ENCODE measurements at regions not wholly inside any gene's neighbourhood (a gene's known extent, or its start where the extent isn't known, plus 50 kb on each side); places are given as distances from the start of the nearest gene placed in this dataset.

- DNase-seq (ENCODE audit: low spot score in 2 of 2), result no peak
- no peak for FAIRE-seq
Observed at GRCh38 chr16:6125483-6126259, 1028.1 kb upstream of the EEF2KMT start.

GRCh38 chr16:6124136-6124535 is 1026.5 kb upstream of the EEF2KMT start:
- DNase-seq (ENCODE audit: low spot score in 2 of 2), result no peak
- no peak for FAIRE-seq

DNA sequence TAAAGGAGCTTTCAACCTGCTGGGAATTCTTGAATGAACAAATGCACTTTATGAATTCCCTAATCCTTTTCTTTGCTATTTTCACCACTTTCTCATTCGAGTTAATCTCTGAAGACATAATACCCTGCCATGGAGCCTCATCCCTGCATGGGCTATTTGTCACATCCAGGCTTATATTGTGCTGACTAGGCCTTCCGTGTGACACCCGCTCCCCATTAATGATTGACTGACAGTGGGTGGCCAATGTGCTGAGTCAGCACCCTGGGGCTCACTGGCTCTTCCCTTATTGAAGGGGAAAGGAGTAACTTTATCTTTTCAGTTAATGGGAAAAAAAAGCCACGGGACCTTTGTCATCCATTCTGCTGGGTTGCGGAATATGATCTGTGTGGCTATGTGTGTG is 1024.8 kb upstream of the EEF2KMT start:
- DNase-seq (ENCODE audit: low spot score in 2 of 2) (no peak), FAIRE-seq (no peak)

DNA sequence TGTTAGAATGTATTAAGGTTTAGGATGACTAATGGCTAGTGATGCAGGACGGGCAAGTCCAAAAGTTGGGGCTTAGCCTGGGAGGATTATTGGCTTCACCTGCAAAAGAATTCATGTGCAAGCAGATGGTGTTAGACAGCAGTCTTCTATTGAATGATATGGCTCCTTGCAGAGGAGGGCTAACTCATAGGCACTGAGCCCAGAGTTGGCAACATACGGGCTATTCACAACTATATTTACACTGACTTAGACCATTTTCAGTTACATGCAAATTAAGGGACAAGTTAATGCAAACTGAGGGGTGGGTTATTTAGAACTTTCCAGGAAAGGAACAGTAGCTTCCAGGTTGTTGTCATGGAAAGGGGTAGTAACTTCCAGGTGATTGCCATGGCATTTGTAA is 1017.1 kb upstream of the EEF2KMT start:
- DNase-seq (ENCODE audit: low spot score in 2 of 2) (no peak), FAIRE-seq (no peak)

DNA sequence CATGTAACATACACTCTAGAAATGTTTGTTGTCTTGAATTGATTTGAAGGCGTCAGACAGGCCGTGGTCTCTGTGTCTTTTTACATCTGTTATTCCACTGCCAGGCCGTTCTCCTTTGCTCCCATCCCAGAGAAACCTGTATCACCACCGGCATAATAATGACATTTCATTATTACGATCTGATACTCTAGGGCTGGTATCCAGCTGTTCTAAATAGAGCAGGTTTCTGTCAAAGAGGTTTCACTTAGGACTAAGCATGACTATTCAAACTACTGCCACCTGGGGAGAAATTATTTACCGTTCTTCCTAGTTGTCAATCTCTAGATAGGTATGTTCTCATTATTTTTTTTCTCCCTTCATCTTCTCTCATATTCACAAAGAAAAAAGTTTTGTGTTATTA is 1016.2 kb upstream of the EEF2KMT start:
- no peak for DNase-seq (ENCODE audit: low spot score in 2 of 2)
- FAIRE-seq, result no peak

- no peak for DNase-seq (ENCODE audit: low spot score in 2 of 2)
Observed at GRCh38 chr16:6112700-6113099, 1015.1 kb upstream of the EEF2KMT start.

GRCh38 chr16:6111390-6111789 is 1013.8 kb upstream of the EEF2KMT start:
- FAIRE-seq (no peak), DNase-seq (ENCODE audit: low spot score in 2 of 2) (no peak)

More at GRCh38 chr16:6112700-6113099, 1015.1 kb upstream of the EEF2KMT start:
- no peak for FAIRE-seq

GRCh38 chr16:6110346-6110745 is 1012.8 kb upstream of the EEF2KMT start:
- DNase-seq (ENCODE audit: low spot score in 2 of 2), result no peak

GRCh38 chr16:6106061-6106460 is 1008.5 kb upstream of the EEF2KMT start:
- DNase-seq (ENCODE audit: low spot score in 2 of 2) (no peak), FAIRE-seq (no peak)

More at GRCh38 chr16:6110346-6110745, 1012.8 kb upstream of the EEF2KMT start:
- FAIRE-seq, result no peak

- no peak for FAIRE-seq
- no peak for DNase-seq (ENCODE audit: low spot score in 2 of 2)
Observed at GRCh38 chr16:6105115-6105514, 1007.5 kb upstream of the EEF2KMT start.

DNA sequence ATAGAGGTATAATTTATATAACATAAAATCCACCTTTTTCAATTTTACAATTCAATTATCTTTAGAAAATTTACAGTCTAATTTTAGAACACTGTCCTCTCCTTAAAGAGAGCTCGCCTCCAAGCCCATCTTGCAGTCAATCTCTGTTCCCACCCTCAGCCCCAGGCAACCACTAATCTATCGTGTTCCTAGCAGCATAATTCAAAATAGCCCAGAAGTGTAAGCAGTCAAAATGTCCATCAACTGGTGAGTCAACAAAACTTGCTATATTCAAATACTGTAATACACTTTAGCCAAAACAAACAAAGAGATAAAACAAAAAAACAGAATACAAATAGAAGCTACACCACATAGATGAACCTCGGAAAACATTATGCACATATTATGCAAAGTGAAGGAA is 1006.8 kb upstream of the EEF2KMT start:
- FAIRE-seq, result no peak
- DNase-seq (ENCODE audit: low spot score in 2 of 2), result no peak

GRCh38 chr16:6103561-6103960 is 1006.0 kb upstream of the EEF2KMT start:
- FAIRE-seq (no peak), DNase-seq (ENCODE audit: low spot score in 2 of 2) (no peak)

DNA sequence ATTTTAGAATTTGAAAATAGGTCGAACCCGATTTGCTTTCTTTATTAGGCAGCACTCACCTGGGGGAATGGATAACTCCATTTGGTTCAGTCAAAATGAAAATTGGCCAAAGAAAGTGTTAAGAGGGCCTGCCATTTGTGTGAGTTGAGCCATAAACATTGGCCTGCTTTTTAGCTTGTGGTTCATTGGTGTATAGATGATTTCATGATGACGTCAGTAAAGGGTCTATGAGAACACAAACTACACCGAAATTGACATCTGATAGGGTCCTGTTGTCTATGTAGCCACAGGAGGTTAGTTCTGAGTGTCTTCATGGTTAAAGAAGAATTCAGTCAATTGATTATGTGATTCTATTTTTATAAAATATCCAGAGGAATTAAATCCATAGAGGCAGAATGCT is 1001.5 kb upstream of the EEF2KMT start:
- no peak for FAIRE-seq

GRCh38 chr16:6096931-6097670 is 999.5 kb upstream of the EEF2KMT start:
- DNase-seq (ENCODE audit: low spot score in 2 of 2) (no peak), FAIRE-seq (no peak)

More for the DNA sequence above, 1001.5 kb upstream of the EEF2KMT start:
- DNase-seq (ENCODE audit: low spot score in 2 of 2), result no peak

DNA sequence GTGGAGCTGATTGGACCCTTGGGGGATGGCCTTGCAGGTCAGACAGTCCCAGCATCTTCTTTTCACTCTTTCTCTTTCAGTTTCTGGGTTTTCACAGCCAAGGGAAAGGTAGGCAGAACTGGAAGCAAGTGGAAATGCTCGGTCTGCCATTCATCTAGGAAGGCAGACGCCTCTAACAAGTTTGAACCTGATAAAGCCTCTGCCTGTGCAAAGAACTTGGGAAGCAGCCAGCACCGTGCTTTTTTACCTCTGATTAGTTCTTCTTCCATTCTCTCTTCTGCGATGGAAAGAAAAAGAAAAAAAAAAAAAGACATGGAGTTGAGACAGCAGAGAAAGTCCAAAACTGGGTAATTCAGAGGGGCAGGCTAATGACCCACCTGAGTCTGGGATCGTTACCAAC is 997.8 kb upstream of the EEF2KMT start:
- FAIRE-seq (no peak), DNase-seq (ENCODE audit: low spot score in 2 of 2) (no peak)

DNA sequence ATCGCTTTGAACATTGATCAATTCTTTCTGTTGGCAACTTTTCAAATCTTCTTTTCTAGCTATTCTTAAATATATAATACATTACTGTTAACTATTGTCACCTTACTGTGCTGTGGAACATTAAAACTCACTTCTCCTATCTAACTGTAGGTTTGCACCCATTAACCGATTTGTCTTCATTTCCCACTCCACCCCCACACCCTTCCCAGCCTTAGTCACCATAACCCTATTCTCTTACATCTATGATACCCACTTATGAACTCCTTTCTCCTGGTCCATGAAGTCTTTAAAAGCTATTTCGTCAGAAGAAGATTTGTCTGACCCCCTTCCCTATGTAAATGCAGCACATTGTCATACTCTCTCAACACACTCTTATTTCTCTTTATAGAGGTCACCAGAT is 993.4 kb upstream of the EEF2KMT start:
- DNase-seq (ENCODE audit: low spot score in 2 of 2), result no peak

GRCh38 chr16:6081320-6081976 is 983.9 kb upstream of the EEF2KMT start:
- FAIRE-seq (no peak), DNase-seq (ENCODE audit: low spot score in 2 of 2) (peak in 1 of 2 donors; percentile 34)

More for the DNA sequence above, 993.4 kb upstream of the EEF2KMT start:
- no peak for FAIRE-seq

GRCh38 chr16:6076631-6077030 is 979.0 kb upstream of the EEF2KMT start:
- no peak for DNase-seq (ENCODE audit: low spot score in 2 of 2)
- no peak for FAIRE-seq

DNA sequence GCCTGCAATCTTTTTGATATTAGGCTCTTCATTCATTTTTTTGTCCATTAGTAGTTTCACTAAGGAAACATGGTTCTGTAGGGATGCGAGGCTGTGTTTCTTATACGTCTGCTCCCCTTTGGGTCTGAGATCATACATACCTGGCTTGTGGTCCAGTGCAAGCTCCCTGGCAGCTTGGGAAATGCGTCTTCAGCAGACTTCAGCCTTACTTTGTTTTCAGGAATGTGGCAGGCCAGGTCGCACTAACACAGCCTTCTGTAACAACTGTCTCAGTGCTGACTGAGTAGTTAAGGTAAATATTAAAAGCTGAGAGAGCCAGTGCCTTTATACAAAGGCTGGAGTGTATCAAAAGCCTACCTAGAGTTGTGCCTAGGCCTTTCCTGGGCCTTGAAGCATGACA is 970.5 kb upstream of the EEF2KMT start:
- FAIRE-seq (no peak), DNase-seq (ENCODE audit: low spot score in 2 of 2) (no peak)

DNA sequence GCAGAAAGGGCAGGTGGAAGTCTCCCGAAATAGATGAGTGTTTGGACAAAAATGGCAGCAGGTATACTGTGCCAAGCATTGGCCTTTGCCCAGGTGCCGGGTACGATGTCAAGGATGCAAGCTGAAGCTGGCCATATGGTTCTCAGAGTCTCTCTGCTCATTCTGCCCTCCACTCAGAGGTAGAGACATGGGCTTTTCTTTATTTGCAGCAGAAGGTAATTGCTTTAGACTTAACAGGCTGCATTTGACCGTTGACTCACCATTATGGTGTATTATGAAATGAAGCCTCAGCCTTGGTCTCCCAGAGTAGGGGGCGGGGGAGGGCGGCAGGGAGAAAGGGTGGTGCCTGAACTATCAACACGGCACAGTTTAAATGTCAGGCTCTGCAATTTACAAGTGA is 969.1 kb upstream of the EEF2KMT start:
- no peak for FAIRE-seq
- no peak for DNase-seq (ENCODE audit: low spot score in 2 of 2)

DNA sequence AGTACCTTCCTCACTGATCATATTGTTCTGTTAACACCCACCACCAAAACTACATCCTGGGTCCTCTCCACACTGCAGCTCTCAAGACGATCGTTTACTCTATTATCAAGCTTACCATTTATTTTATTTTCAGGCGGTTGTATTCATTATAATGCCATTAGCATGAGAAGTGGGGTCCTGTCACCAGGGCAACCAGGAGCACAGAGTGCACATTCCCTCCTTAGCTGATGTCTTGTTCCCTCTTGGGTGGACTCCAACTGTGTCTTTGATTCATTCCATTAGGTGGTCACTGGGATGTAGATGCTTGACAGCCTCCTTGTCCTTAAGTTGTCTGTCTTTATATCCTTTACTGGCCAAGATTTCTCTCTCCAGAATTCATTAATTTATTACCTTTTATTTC is 965.9 kb upstream of the EEF2KMT start:
- DNase-seq (ENCODE audit: low spot score in 2 of 2), result no peak

More for the DNA sequence above, 965.9 kb upstream of the EEF2KMT start:
- FAIRE-seq, result no peak

Measured in frontal cortex (tissue), 3 donors.